Mesenchymal stem cell (in vitro differentiated cells and primary cell): ENCODE measurements at regions not wholly inside any gene's neighbourhood (a gene's known extent, or its start where the extent isn't known, plus 50 kb on each side); places are given as distances from the start of the nearest gene placed in this dataset.
A peak's percentile ranks its signal among the peaks of the same experiment; 100 is the strongest.

Source experiments
- DNase-seq: peaks from one replicate; pipeline ENCODE4 v3.0.0-alpha.2; 2013
- H2AFZ ChIP-seq: one replicate; pipeline ENCODE4 v1.6.1; 2013; ENCODE audit warnings: low read depth, mild to moderate bottlenecking, control low read depth, inconsistent platforms, low read length, moderate library complexity
- H2AK5ac ChIP-seq: 2 replicates; pipeline ENCODE4 v1.6.1; 2013; ENCODE audit warnings: low read length, moderate library complexity, mild to moderate bottlenecking, inconsistent platforms; ENCODE audit not compliant: severe bottlenecking
- H2BK120ac ChIP-seq: one replicate; pipeline ENCODE4 v1.6.1; 2013; ENCODE audit warnings: low read depth, mild to moderate bottlenecking, inconsistent platforms, low read length, moderate library complexity
- H2BK12ac ChIP-seq, 2 experiments: one replicate each; pipeline ENCODE4 v1.6.1; 2013; ENCODE audit warnings: inconsistent platforms in 2 of 2, low read length in 2 of 2, mild to moderate bottlenecking in 2 of 2, moderate library complexity in 2 of 2, control low read depth in 1 of 2
- H2BK15ac ChIP-seq: one replicate; pipeline ENCODE4 v1.6.1; 2013; ENCODE audit warnings: mild to moderate bottlenecking, low read depth, inconsistent platforms; ENCODE audit not compliant: poor library complexity, severe bottlenecking
- H2BK5ac ChIP-seq: 2 replicates; pipeline ENCODE4 v1.6.1; 2013; ENCODE audit warnings: low read depth, mild to moderate bottlenecking, low read length, control low read depth, inconsistent platforms; ENCODE audit not compliant: poor library complexity, severe bottlenecking
- H3K14ac ChIP-seq, 2 experiments: one replicate each; pipeline ENCODE4 v1.6.1; 2013; ENCODE audit warnings: inconsistent platforms in 2 of 2, low read length in 2 of 2, control low read depth in 1 of 2, mild to moderate bottlenecking in 1 of 2, moderate library complexity in 1 of 2
- H3K18ac ChIP-seq, 2 experiments: one replicate each; pipeline ENCODE4 v1.6.1; 2013; ENCODE audit warnings: inconsistent platforms in 2 of 2, low read length in 2 of 2, control low read depth in 1 of 2, low read depth in 1 of 2, mild to moderate bottlenecking in 1 of 2
- H3K23ac ChIP-seq, 2 experiments: one replicate each; pipeline ENCODE4 v1.6.1; 2013; ENCODE audit warnings: inconsistent platforms in 2 of 2, low read length in 2 of 2, mild to moderate bottlenecking in 2 of 2, moderate library complexity in 2 of 2, control low read depth in 1 of 2
- H3K27ac ChIP-seq: 2 replicates; pipeline ENCODE4 v1.5.1; 2013; ENCODE audit warnings: mild to moderate bottlenecking, moderate library complexity, low read length, control low read depth, inconsistent platforms; ENCODE audit not compliant: poor library complexity, severe bottlenecking
- H3K27me3 ChIP-seq, 2 experiments: 2 replicates each; pipeline versions ENCODE4 v1.6.1 to v1.7.0; 2013; ENCODE audit warnings: low read length in 2 of 2, mild to moderate bottlenecking in 2 of 2, moderate library complexity in 2 of 2, control low read depth in 1 of 2, inconsistent platforms in 1 of 2; ENCODE audit not compliant: control insufficient read depth in 1 of 2, insufficient read depth in 1 of 2
- H3K36me3 ChIP-seq, 2 experiments: 2 replicates each; pipeline versions ENCODE4 v1.6.1 to v1.7.0; 2013; ENCODE audit warnings: low read length in 2 of 2, control low read depth in 1 of 2, inconsistent platforms in 1 of 2, low read depth in 1 of 2, mild to moderate bottlenecking in 1 of 2; ENCODE audit not compliant: insufficient read depth in 2 of 2, control insufficient read depth in 1 of 2
- H3K4ac ChIP-seq, 2 experiments: one replicate each; pipeline ENCODE4 v1.6.1; 2013; ENCODE audit warnings: inconsistent platforms in 2 of 2, low read length in 2 of 2, mild to moderate bottlenecking in 2 of 2, moderate library complexity in 2 of 2, control low read depth in 1 of 2, low read depth in 1 of 2
- H3K4me1 ChIP-seq: 2 replicates; pipeline ENCODE4 v1.6.1; 2013; ENCODE audit warnings: low read depth, low read length, control low read depth; ENCODE audit not compliant: control insufficient read depth, insufficient read depth
- H3K4me2 ChIP-seq: 2 replicates; pipeline ENCODE4 v1.6.1; 2013; ENCODE audit warnings: low read length, mild to moderate bottlenecking, inconsistent platforms; ENCODE audit not compliant: poor library complexity, severe bottlenecking
- H3K4me3 ChIP-seq, 2 experiments: 2 replicates each; pipeline versions ENCODE4 v1.5.1 to v1.7.0; 2013; ENCODE audit warnings: low read length in 2 of 2, mild to moderate bottlenecking in 2 of 2, control low read depth in 1 of 2, low read depth in 1 of 2; ENCODE audit not compliant: insufficient read depth in 1 of 2
- H3K79me1 ChIP-seq: replicated peaks from 2 replicates; pipeline ENCODE4 v1.6.1; 2013; ENCODE audit warnings: mild to moderate bottlenecking, control low read depth, low read length, inconsistent platforms; ENCODE audit not compliant: poor library complexity, severe bottlenecking
- H3K9ac ChIP-seq: 2 replicates; pipeline ENCODE4 v1.7.0; 2013; ENCODE audit warnings: mild to moderate bottlenecking, low read length, moderate library complexity
- H3K9me3 ChIP-seq: 2 replicates; pipeline ENCODE4 v1.7.0; 2013; ENCODE audit warnings: mild to moderate bottlenecking, low read length; ENCODE audit not compliant: control insufficient read depth
- H4K8ac ChIP-seq: one replicate; pipeline ENCODE4 v1.6.1; 2013; ENCODE audit warnings: inconsistent platforms, mild to moderate bottlenecking, low read length, moderate library complexity
- H4K91ac ChIP-seq: one replicate; pipeline ENCODE4 v1.6.1; 2013; ENCODE audit warnings: mild to moderate bottlenecking, low read length, inconsistent platforms
- WGBS: methylation state at CpG from one replicate; pipeline ENCODE4 v1.1.7; 2013; ENCODE audit warnings: mixed read lengths; 5-methylcytosine and 5-hydroxymethylcytosine counted together

DNA sequence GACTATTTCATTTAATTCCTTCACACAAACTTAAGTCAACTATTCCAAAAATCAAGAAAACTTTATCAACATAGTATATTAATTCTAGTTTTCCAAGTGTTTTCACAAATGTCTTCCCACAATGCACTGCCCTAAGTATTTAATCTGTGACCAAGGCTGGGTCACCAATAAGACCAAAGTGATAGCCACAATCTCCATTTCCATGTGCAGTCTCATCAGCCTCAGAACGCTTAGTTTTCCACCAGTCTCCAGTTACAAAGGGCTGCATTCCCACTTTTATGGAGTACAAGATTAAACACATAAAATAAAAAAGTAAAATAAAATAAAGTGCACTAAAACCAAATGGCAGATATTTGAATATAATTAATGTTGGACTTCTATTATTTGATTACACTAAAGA lies 371.6 kb upstream of the CCNH start:
- Histone ChIP-seq H2BK12ac (no peak overlapping the region), H3K14ac (no peak overlapping the region), H3K9me3 (no peaks in the 10 kb centered on the region), H2BK120ac (no peak overlapping the region), H2AK5ac (no peak overlapping the region), H3K27me3 (no peaks in the 10 kb centered on the region), H3K23ac (no peak overlapping the region), H3K18ac (no peak overlapping the region), H4K8ac (no peak overlapping the region), H4K91ac (no peak overlapping the region), H2BK15ac (no peak overlapping the region), H3K4me1 (no peaks in the 10 kb centered on the region), H3K79me1 (no peaks in the 10 kb centered on the region), H3K4me3 (no peak overlapping the region), H3K27ac (no peak overlapping the region), H3K36me3 (no peaks in the 10 kb centered on the region), H3K4me2 (no peak overlapping the region), H2BK5ac (no peak overlapping the region), H3K4ac (no peak overlapping the region), H2AFZ (no peak overlapping the region), H3K9ac (no peak overlapping the region)
- WGBS: no CpG with 5 or more reads among the region's 1 CpG
- no peak for DNase-seq

- Histone ChIP-seq H3K4ac (no peak overlapping the region), H3K9me3 (no peaks in the 10 kb centered on the region), H3K27me3 (no peaks in the 10 kb centered on the region), H4K8ac (no peak overlapping the region), H2AK5ac (no peak overlapping the region), H4K91ac (no peak overlapping the region), H2BK12ac (no peak overlapping the region), H3K4me1 (no peaks in the 10 kb centered on the region), H3K79me1 (no peaks in the 10 kb centered on the region), H3K4me2 (no peak overlapping the region), H3K23ac (no peak overlapping the region), H3K18ac (no peak overlapping the region), H3K36me3 (no peaks in the 10 kb centered on the region), H2BK15ac (no peak overlapping the region), H2AFZ (no peak overlapping the region), H3K9ac (no peak overlapping the region), H3K27ac (no peak overlapping the region), H3K14ac (no peak overlapping the region), H3K4me3 (no peak overlapping the region), H2BK120ac (no peak overlapping the region), H2BK5ac (no peak overlapping the region)
- no peak for DNase-seq
- 92% methylated on average over 2 of the region's 3 CpGs for WGBS
Observed at GRCh38 chr5:87782916-87783315, 370.2 kb upstream of the CCNH start.

GRCh38 chr5:87781976-87782375 lies 369.2 kb upstream of the CCNH start:
- H2BK5ac ChIP-seq: no peak overlapping the region
- no CpG with 5 or more reads among the region's 2 CpGs for WGBS

GRCh38 chr5:87780831-87781760 lies 368.4 kb upstream of the CCNH start:
- H3K9me3 ChIP-seq: no peaks in the 10 kb centered on the region
- no peak overlapping the region for H2BK15ac ChIP-seq
- peak; percentile 80 for DNase-seq
- no peak overlapping the region for H3K4me3 ChIP-seq
- H3K36me3 ChIP-seq: no peaks in the 10 kb centered on the region
- no peak overlapping the region for H3K4me2 ChIP-seq
- H3K23ac ChIP-seq: no peak overlapping the region
- no peak overlapping the region for H3K27ac ChIP-seq
- no peak overlapping the region for H4K8ac ChIP-seq
- H2BK120ac ChIP-seq: no peak overlapping the region
- no peak overlapping the region for H2AK5ac ChIP-seq
- H3K9ac ChIP-seq: peak overlapping the region; percentile 33
- no peak overlapping the region for H2BK12ac ChIP-seq
- H3K4ac ChIP-seq: no peak overlapping the region
- no peak overlapping the region for H4K91ac ChIP-seq
- H3K14ac ChIP-seq: no peak overlapping the region
- H2BK5ac ChIP-seq: no peak overlapping the region
- no peak overlapping the region for H2AFZ ChIP-seq
- 5% methylated on average over 6 of the region's 13 CpGs for WGBS
- H3K4me1 ChIP-seq: no peaks in the 10 kb centered on the region
- no peaks in the 10 kb centered on the region for H3K79me1 ChIP-seq
- no peak overlapping the region for H3K18ac ChIP-seq
- H3K27me3 ChIP-seq: no peaks in the 10 kb centered on the region

More at GRCh38 chr5:87781976-87782375, 369.2 kb upstream of the CCNH start:
- H3K27ac ChIP-seq: no peak overlapping the region
- no peak overlapping the region for H3K14ac ChIP-seq
- H2BK120ac ChIP-seq: no peak overlapping the region
- H3K9ac ChIP-seq: no peak overlapping the region
- no peaks in the 10 kb centered on the region for H3K79me1 ChIP-seq
- H3K18ac ChIP-seq: no peak overlapping the region
- H3K4ac ChIP-seq: no peak overlapping the region
- no peak overlapping the region for H2BK15ac ChIP-seq
- H3K36me3 ChIP-seq: no peaks in the 10 kb centered on the region
- H3K4me2 ChIP-seq: no peak overlapping the region
- no peaks in the 10 kb centered on the region for H3K9me3 ChIP-seq
- DNase-seq: no peak
- H2BK12ac ChIP-seq: no peak overlapping the region
- H2AFZ ChIP-seq: no peak overlapping the region
- H3K4me1 ChIP-seq: no peaks in the 10 kb centered on the region
- no peak overlapping the region for H4K8ac ChIP-seq
- no peak overlapping the region for H3K4me3 ChIP-seq
- H2AK5ac ChIP-seq: no peak overlapping the region
- no peak overlapping the region for H4K91ac ChIP-seq
- H3K27me3 ChIP-seq: no peaks in the 10 kb centered on the region
- no peak overlapping the region for H3K23ac ChIP-seq
